ENCODE measurements at regions not wholly inside any gene's neighbourhood (a gene's known extent, or its start where the extent isn't known, plus 50 kb on each side); places are given as distances from the start of the nearest gene placed in this dataset.

- H3K4me1 ChIP-seq: no peaks in the 10 kb centered on the region
- H3K4me3 ChIP-seq: no peak overlapping the region
- DNase-seq: no peak
- WGBS, 5 donors: 53 to 64% (median 56%) methylated on average over 3 of the region's 3 CpGs
- no peak for TF ChIP-seq EP300 (IDR thresholded peaks at IDR 0.05)
- TF ChIP-seq CTCF (IDR thresholded peaks at IDR 0.05): no peak
- TF ChIP-seq POLR2A (IDR thresholded peaks at IDR 0.05): no peak
- no peak for TF ChIP-seq POLR2AphosphoS5 (IDR thresholded peaks at IDR 0.05)
- no peaks in the 10 kb centered on the region for H3K27me3 ChIP-seq
- no peaks in the 10 kb centered on the region for H3K9me3 ChIP-seq
- H3K27ac ChIP-seq: no peak overlapping the region
- H3K36me3 ChIP-seq: no peaks in the 10 kb centered on the region
- intact Hi-C loops (cut with DNase I; ENCODE audit: low total_unique reads): no loop called here
Observed at GRCh38 chr10:83089335-83089734, 1050.0 kb upstream of the GHITM start.

GRCh38 chr10:83104616-83105015 lies 1034.7 kb upstream of the GHITM start:
- Histone ChIP-seq H3K4me3 (no peak overlapping the region), H3K4me1 (no peaks in the 10 kb centered on the region), H3K9me3 (peaks cover 0 to 13% (median 6%) of the 10 kb centered on the region in 4 donors), H3K27ac (no peak overlapping the region), H3K36me3 (no peaks in the 10 kb centered on the region), H3K27me3 (no peaks in the 10 kb centered on the region)
- intact Hi-C loops (cut with DNase I; ENCODE audit: low total_unique reads): no loop called here
- TF ChIP-seq EP300 (IDR thresholded peaks at IDR 0.05) (no peak), CTCF (IDR thresholded peaks at IDR 0.05) (no peak), POLR2AphosphoS5 (IDR thresholded peaks at IDR 0.05) (no peak), POLR2A (IDR thresholded peaks at IDR 0.05) (no peak)
- 51 to 74% (median 58%) methylated on average over 3 of the region's 3 CpGs for WGBS, 5 donors
- no peak for DNase-seq

GRCh38 chr10:83108565-83109333 lies 1030.6 kb upstream of the GHITM start:
- TF ChIP-seq POLR2A (IDR thresholded peaks at IDR 0.05) (no peak), CTCF (IDR thresholded peaks at IDR 0.05) (no peak), EP300 (IDR thresholded peaks at IDR 0.05) (no peak), POLR2AphosphoS5 (IDR thresholded peaks at IDR 0.05) (no peak)
- H3K27me3 ChIP-seq: no peaks in the 10 kb centered on the region
- no peaks in the 10 kb centered on the region for H3K36me3 ChIP-seq
- intact Hi-C loops (cut with DNase I; ENCODE audit: low total_unique reads): no loop called here
- no peak for DNase-seq
- H3K4me1 ChIP-seq: no peaks in the 10 kb centered on the region
- H3K4me3 ChIP-seq: no peak overlapping the region
- no peak overlapping the region for H3K27ac ChIP-seq
- WGBS, 5 donors: 61 to 91% (median 79%) methylated on average over 6 to 7 of the region's 7 CpGs
- peaks cover 0 to 36% (median 18%) of the 10 kb centered on the region in 4 donors for H3K9me3 ChIP-seq

GRCh38 chr10:83119346-83119745 lies 1020.0 kb upstream of the GHITM start:
- no peak for TF ChIP-seq CTCF (IDR thresholded peaks at IDR 0.05)
- TF ChIP-seq EP300 (IDR thresholded peaks at IDR 0.05): no peak
- TF ChIP-seq POLR2A (IDR thresholded peaks at IDR 0.05): no peak
- no peak for TF ChIP-seq POLR2AphosphoS5 (IDR thresholded peaks at IDR 0.05)
- Histone ChIP-seq H3K36me3 (no peaks in the 10 kb centered on the region), H3K4me3 (no peak overlapping the region), H3K27me3 (no peaks in the 10 kb centered on the region), H3K27ac (no peak overlapping the region), H3K9me3 (no peaks in the 10 kb centered on the region), H3K4me1 (no peaks in the 10 kb centered on the region)
- no peak for DNase-seq
- WGBS, 5 donors: 55 to 74% (median 69%) methylated on average over 1 of the region's 1 CpG
- intact Hi-C loops (cut with DNase I; ENCODE audit: low total_unique reads): no loop called here
